SK-N-SH treated with all-trans-retinoic acid at 6 μM for 48 hours (cell line): ENCODE measurements at regions not wholly inside any gene's neighbourhood (a gene's known extent, or its start where the extent isn't known, plus 50 kb on each side); places are given as distances from the start of the nearest gene placed in this dataset.

Source experiments
- ATAC-seq: fragments of 200-7000 bp; cut with Tn5 transposase; 3 replicates; pipeline ENCODE4 v1.9.1; 2020; ENCODE audit warnings: mild to moderate bottlenecking, moderate library complexity
- ARNTL ChIP-seq: fragments of 450-650 bp; formaldehyde crosslinking; IDR thresholded peaks from 2 replicates; pipeline ENCODE4 v1.5.0; 2020; ENCODE audit warnings: low read depth, mild to moderate bottlenecking, moderate library complexity, borderline replicate concordance
- BACH2 ChIP-seq: fragments of 250-450 bp; sonication (Bioruptor Pico); IDR thresholded peaks from 2 replicates; pipeline ENCODE4 v1.9.0; 2021; ENCODE audit warnings: mild to moderate bottlenecking, borderline replicate concordance
- CSDC2 ChIP-seq: fragments of 250-450 bp; sonication (Bioruptor Pico); IDR thresholded peaks from 2 replicates; pipeline ENCODE4 v1.5.0; 2020; ENCODE audit warnings: mild to moderate bottlenecking, moderate library complexity
- ESRRG ChIP-seq: fragments of 250-450 bp; sonication (Bioruptor Pico); IDR thresholded peaks from 2 replicates; pipeline ENCODE4 v1.6.1; 2021; ENCODE audit warnings: mild to moderate bottlenecking
- GLIS3 ChIP-seq: fragments of 250-450 bp; sonication (Bioruptor Pico); IDR thresholded peaks from 2 replicates; pipeline ENCODE4 v1.5.0; 2020; ENCODE audit warnings: mild to moderate bottlenecking, moderate library complexity
- ISL1 ChIP-seq: fragments of 250-450 bp; sonication (Bioruptor Pico); IDR thresholded peaks from 2 replicates; pipeline ENCODE4 v2.1.2; 2022; ENCODE audit warnings: mild to moderate bottlenecking, moderate library complexity
- OSR1 ChIP-seq: fragments of 250-450 bp; sonication (Bioruptor Pico); IDR thresholded peaks from 2 replicates; pipeline ENCODE4 v1.8.0; 2022; ENCODE audit warnings: moderate library complexity, mild to moderate bottlenecking, inconsistent platforms
- PPARA ChIP-seq: fragments of 250-450 bp; sonication (Bioruptor Pico); IDR thresholded peaks from 2 replicates; pipeline ENCODE4 v1.5.0; 2020; ENCODE audit warnings: mild to moderate bottlenecking, borderline replicate concordance
- RARB ChIP-seq: fragments of 250-450 bp; sonication (Bioruptor Pico); IDR thresholded peaks from 2 replicates; pipeline ENCODE4 v1.8.0; 2021; ENCODE audit warnings: mild to moderate bottlenecking, moderate library complexity
- TOX ChIP-seq: fragments of 250-450 bp; sonication (Bioruptor Pico); IDR thresholded peaks from 2 replicates; pipeline ENCODE4 v1.8.0; 2021; ENCODE audit warnings: mild to moderate bottlenecking, moderate library complexity, borderline replicate concordance
- ZC3H10 ChIP-seq: fragments of 250-450 bp; sonication (Bioruptor Pico); IDR thresholded peaks from 2 replicates; pipeline ENCODE4 v1.5.1; 2021; ENCODE audit warnings: mild to moderate bottlenecking, moderate library complexity
- ZFP3 ChIP-seq: fragments of 250-450 bp; sonication (Bioruptor Pico); IDR thresholded peaks from 2 replicates; pipeline ENCODE4 v1.5.0; 2020; ENCODE audit warnings: mild to moderate bottlenecking, moderate library complexity
- ZFP30 ChIP-seq: fragments of 450-650 bp; formaldehyde crosslinking; IDR thresholded peaks from 2 replicates; pipeline ENCODE4 v1.5.0; 2022; ENCODE audit warnings: mild to moderate bottlenecking, moderate library complexity
- ZNF565 ChIP-seq: fragments of 450-650 bp; formaldehyde crosslinking; conservative IDR thresholded peaks from 2 replicates; pipeline ENCODE4 v1.5.0; 2020; ENCODE audit warnings: low read depth, mild to moderate bottlenecking, moderate library complexity
- ZNF70 ChIP-seq: fragments of 450-650 bp; formaldehyde crosslinking; IDR thresholded peaks from 2 replicates; pipeline ENCODE4 v1.5.0; 2020; ENCODE audit warnings: mild to moderate bottlenecking, moderate library complexity
- ZNF8 ChIP-seq: fragments of 450-650 bp; formaldehyde crosslinking; IDR thresholded peaks from 2 replicates; pipeline ENCODE4 v1.5.0; 2020; ENCODE audit warnings: mild to moderate bottlenecking, moderate library complexity
- TF ChIP-seq, protein P1 (sequence below): fragments of 250-450 bp; sonication (Bioruptor Pico); IDR thresholded peaks from 2 replicates; pipeline ENCODE4 v1.5.1; 2021; ENCODE audit warnings: mild to moderate bottlenecking, moderate library complexity
- TF ChIP-seq, protein P2 (sequence below): fragments of 250-450 bp; sonication (Bioruptor Pico); IDR thresholded peaks from 2 replicates; pipeline ENCODE4 v1.5.0; 2020; ENCODE audit warnings: mild to moderate bottlenecking, moderate library complexity
- TF ChIP-seq, protein P3 (sequence below): fragments of 250-450 bp; sonication (Bioruptor Pico); IDR thresholded peaks from 2 replicates; pipeline ENCODE4 v1.8.0; 2020; ENCODE audit warnings: mild to moderate bottlenecking, moderate library complexity, borderline replicate concordance
- TF ChIP-seq, protein P4 (sequence below): fragments of 250-450 bp; sonication (Bioruptor Pico); IDR thresholded peaks from 2 replicates; pipeline ENCODE4 v1.5.1; 2020; ENCODE audit warnings: low read depth, mild to moderate bottlenecking, moderate library complexity
- TF ChIP-seq, protein P5 (sequence below): fragments of 250-450 bp; sonication (Bioruptor Pico); IDR thresholded peaks from 2 replicates; pipeline ENCODE4 v1.8.0; 2021; ENCODE audit warnings: low read depth, mild to moderate bottlenecking, moderate library complexity, borderline replicate concordance

DNA sequence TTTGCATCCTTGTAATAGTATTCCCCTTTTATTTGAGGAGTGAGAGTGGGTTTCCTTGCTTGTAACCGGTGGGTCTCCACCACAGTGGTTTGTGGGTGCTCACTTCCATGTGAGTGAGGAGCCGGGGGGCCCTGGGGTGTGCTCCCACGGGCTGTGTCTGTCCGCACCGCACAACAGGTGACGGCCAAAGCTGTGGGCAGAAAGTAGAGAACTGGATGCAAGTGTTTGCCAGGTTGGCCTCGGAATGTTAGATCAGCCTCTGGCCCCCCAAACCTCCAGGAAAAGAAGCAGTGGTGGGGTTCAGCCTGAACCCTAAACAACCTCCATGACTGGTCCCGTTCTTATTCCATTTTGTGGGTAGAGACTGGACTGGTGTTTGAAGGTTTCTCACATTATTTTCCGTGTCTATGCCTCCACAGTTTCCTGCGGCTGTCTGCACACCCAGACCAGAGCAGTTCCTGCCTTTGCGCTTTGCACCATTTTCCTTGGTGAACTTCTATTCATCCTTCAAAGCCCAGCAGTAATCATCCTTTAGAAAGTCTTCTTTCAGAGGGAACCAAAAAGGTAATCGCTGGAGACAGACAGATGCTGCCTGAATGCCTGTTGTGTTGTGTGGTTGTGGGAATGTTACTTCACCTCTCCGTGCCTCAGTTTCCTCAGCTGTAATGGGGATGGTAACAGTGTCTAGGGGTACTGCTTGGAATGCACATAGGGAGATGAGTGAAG is 77.2 kb downstream of the MYEOV start:
- ATAC-seq, result no peak
- peak; percentile 94 for TF ChIP-seq ZFP3 (CRISPR knock-in tag)
- TF ChIP-seq, protein P1, sequence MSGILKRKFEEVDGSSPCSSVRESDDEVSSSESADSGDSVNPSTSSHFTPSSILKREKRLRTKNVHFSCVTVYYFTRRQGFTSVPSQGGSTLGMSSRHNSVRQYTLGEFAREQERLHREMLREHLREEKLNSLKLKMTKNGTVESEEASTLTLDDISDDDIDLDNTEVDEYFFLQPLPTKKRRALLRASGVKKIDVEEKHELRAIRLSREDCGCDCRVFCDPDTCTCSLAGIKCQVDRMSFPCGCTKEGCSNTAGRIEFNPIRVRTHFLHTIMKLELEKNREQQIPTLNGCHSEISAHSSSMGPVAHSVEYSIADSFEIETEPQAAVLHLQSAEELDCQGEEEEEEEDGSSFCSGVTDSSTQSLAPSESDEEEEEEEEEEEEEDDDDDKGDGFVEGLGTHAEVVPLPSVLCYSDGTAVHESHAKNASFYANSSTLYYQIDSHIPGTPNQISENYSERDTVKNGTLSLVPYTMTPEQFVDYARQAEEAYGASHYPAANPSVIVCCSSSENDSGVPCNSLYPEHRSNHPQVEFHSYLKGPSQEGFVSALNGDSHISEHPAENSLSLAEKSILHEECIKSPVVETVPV, result no peak
- no peak for TF ChIP-seq ZC3H10 (CRISPR knock-in tag)

DNA sequence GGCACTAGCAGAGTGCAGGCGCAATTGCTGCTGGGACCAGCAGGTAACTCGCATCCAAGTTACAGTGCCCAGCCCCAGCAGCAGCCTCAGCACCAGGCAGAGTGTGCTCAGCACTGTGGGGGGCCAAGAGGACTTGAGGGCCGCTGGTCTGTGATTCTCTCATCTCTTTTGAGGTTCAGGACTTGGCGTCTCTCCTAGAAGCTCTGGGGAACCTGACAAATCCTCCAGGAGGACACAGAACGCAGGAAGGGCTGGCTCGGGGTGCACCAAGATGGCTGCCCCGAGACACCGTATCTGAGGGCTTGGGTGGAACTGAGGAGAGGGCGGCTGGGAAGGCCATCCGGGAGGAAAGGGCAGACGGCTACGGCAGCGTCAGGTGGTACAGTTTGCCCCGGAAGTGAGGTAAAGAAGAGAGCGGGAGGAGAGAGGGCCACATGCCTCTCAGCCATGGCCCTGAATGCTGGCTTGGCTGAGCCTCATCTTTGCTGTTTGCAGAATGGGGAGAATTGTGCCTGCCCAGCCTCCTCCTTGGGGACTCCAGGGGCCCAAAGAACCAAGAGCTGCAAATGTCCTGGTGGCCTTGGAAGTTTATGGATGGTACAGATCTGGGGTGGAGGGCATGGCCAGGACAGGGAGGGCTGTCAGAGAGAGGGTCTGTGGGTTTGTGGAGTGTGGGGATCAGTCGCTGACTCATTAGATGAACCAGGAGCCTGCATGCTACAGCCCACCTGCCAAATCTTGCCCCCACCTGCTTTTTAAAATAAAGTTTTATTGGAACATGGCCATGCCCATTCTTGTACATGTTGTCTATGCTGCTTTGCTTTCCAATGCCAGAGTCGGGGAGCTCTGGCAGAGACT is 78.0 kb downstream of the MYEOV start:
- TF ChIP-seq ZC3H10 (CRISPR knock-in tag) (no peak), CSDC2 (no peak), ARNTL (CRISPR knock-in tag) (no peak), ZNF565 (CRISPR knock-in tag) (no peak), ZNF8 (CRISPR knock-in tag) (no peak), OSR1 (no peak), ISL1 (CRISPR knock-in tag) (no peak), ZNF70 (CRISPR knock-in tag) (no peak), TOX (CRISPR knock-in tag) (no peak), RARB (no peak), BACH2 (CRISPR knock-in tag) (no peak), ESRRG (CRISPR knock-in tag) (no peak), ZFP30 (CRISPR knock-in tag) (no peak), PPARA (CRISPR knock-in tag) (no peak), GLIS3 (no peak)
- TF ChIP-seq, protein P1, result no peak
- TF ChIP-seq, protein P2, sequence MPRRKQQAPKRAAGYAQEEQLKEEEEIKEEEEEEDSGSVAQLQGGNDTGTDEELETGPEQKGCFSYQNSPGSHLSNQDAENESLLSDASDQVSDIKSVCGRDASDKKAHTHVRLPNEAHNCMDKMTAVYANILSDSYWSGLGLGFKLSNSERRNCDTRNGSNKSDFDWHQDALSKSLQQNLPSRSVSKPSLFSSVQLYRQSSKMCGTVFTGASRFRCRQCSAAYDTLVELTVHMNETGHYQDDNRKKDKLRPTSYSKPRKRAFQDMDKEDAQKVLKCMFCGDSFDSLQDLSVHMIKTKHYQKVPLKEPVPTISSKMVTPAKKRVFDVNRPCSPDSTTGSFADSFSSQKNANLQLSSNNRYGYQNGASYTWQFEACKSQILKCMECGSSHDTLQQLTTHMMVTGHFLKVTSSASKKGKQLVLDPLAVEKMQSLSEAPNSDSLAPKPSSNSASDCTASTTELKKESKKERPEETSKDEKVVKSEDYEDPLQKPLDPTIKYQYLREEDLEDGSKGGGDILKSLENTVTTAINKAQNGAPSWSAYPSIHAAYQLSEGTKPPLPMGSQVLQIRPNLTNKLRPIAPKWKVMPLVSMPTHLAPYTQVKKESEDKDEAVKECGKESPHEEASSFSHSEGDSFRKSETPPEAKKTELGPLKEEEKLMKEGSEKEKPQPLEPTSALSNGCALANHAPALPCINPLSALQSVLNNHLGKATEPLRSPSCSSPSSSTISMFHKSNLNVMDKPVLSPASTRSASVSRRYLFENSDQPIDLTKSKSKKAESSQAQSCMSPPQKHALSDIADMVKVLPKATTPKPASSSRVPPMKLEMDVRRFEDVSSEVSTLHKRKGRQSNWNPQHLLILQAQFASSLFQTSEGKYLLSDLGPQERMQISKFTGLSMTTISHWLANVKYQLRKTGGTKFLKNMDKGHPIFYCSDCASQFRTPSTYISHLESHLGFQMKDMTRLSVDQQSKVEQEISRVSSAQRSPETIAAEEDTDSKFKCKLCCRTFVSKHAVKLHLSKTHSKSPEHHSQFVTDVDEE (CRISPR knock-in tag), result no peak
- TF ChIP-seq, protein P3, sequence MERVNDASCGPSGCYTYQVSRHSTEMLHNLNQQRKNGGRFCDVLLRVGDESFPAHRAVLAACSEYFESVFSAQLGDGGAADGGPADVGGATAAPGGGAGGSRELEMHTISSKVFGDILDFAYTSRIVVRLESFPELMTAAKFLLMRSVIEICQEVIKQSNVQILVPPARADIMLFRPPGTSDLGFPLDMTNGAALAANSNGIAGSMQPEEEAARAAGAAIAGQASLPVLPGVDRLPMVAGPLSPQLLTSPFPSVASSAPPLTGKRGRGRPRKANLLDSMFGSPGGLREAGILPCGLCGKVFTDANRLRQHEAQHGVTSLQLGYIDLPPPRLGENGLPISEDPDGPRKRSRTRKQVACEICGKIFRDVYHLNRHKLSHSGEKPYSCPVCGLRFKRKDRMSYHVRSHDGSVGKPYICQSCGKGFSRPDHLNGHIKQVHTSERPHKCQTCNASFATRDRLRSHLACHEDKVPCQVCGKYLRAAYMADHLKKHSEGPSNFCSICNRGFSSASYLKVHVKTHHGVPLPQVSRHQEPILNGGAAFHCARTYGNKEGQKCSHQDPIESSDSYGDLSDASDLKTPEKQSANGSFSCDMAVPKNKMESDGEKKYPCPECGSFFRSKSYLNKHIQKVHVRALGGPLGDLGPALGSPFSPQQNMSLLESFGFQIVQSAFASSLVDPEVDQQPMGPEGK (CRISPR knock-in tag), result no peak
- TF ChIP-seq, protein P4, sequence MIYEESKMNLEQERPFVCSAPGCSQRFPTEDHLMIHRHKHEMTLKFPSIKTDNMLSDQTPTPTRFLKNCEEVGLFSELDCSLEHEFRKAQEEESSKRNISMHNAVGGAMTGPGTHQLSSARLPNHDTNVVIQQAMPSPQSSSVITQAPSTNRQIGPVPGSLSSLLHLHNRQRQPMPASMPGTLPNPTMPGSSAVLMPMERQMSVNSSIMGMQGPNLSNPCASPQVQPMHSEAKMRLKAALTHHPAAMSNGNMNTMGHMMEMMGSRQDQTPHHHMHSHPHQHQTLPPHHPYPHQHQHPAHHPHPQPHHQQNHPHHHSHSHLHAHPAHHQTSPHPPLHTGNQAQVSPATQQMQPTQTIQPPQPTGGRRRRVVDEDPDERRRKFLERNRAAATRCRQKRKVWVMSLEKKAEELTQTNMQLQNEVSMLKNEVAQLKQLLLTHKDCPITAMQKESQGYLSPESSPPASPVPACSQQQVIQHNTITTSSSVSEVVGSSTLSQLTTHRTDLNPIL, result no peak
- TF ChIP-seq, protein P5, sequence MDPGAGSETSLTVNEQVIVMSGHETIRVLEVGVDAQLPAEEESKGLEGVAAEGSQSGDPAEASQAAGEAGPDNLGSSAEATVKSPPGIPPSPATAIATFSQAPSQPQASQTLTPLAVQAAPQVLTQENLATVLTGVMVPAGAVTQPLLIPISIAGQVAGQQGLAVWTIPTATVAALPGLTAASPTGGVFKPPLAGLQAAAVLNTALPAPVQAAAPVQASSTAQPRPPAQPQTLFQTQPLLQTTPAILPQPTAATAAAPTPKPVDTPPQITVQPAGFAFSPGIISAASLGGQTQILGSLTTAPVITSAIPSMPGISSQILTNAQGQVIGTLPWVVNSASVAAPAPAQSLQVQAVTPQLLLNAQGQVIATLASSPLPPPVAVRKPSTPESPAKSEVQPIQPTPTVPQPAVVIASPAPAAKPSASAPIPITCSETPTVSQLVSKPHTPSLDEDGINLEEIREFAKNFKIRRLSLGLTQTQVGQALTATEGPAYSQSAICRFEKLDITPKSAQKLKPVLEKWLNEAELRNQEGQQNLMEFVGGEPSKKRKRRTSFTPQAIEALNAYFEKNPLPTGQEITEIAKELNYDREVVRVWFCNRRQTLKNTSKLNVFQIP, result no peak
- no peak for ATAC-seq
